ENCODE measurements at regions not wholly inside any gene's neighbourhood (a gene's known extent, or its start where the extent isn't known, plus 50 kb on each side); places are given as distances from the start of the nearest gene placed in this dataset.

DNA sequence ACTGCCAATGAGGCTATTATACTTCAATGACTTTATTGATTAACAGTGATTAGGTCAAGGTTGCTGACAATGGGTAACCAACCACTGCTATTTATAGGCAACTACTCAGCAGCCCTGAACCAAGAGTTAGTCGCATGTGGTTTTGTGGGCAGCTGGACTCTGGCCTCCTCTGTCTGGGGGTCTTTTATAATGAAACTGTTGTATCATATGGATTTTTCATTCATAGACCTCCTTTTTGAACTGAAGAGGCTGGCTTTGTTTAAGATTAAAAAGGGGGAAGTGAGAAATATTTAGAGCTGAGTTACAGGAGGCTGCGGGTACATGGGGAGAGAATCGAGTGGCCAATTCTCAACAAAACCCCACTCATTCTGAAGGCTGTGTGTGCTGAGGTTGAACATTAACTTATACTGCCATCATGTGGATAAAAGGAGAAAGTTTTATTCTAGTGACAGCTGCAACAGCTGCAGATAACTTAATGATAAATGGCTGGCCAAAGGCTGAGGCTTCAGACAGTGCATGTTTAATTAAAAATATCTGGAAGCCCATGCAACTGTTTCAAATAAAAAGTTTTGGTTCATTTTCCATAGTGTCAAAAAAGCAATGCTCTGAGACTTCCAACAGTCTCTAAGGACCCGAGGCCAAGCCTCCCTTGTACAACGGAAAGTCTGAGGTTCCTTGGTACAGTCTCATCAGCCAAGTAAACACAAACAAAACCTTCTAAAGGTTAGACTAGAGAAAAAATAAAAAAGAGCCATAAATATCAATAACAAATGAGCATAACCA lies 682.6 kb downstream of the KCNA4 start:
- no peak for DNase-seq
- intact Hi-C loops (cut with DNase I): no loop called here
- no peak for ATAC-seq (ENCODE audit: poor library complexity)

GRCh38 chr11:29331451-29332010 lies 685.3 kb downstream of the KCNA4 start:
- DNase-seq: no peak
- ATAC-seq (ENCODE audit: poor library complexity): no peak
- intact Hi-C loops (cut with DNase I): no loop called here

DNA sequence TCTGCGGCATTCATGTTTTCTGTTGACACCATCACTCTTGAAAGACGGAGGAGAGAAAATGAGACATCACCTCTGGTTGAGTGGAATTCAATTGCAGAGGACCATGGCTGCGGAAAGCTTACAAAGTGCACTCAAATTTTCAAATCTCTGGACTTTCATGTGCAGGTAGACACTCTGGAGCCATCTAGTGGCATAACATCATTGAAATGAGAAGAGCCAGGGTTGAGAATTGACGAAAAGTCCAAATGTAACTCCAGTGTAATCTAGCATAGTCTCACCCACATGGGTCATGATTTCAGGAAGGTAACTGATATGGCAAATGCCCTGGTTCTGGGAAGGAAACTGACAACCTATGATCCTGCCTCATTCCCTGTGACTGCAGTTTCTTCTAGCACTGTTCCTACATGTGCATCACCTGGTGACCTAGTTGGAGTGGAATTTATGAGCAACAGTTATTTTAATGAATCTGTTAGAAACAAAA lies 687.8 kb downstream of the KCNA4 start:
- intact Hi-C loops (cut with DNase I): no loop called here
- no peak for DNase-seq
- no peak for ATAC-seq (ENCODE audit: poor library complexity)

- ATAC-seq (ENCODE audit: poor library complexity) (no peak), DNase-seq (no peak)
- intact Hi-C loops (cut with DNase I): no loop called here
Measured at GRCh38 chr11:29327891-29328290, 688.9 kb downstream of the KCNA4 start.

DNA sequence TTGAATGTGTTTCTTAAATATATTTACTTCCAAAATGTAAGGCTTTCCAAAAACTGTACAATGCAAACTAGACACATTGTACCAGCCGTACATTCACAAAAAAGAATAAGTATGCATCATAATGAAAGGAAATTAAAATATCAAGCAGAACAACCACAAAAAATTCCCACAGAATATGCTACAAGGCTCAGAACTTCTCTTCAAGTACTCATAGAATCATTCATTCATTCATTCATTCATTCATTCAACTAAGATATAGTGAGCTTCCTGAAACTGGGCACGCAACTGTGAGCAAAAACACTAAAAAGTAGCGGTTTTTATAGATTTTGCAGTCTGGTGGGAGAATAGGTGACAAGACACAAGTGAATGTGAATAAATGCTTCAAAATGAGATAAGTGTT lies 690.1 kb downstream of the KCNA4 start:
- ATAC-seq (ENCODE audit: poor library complexity): no peak
- intact Hi-C loops (cut with DNase I): no loop called here
- no peak for DNase-seq

DNA sequence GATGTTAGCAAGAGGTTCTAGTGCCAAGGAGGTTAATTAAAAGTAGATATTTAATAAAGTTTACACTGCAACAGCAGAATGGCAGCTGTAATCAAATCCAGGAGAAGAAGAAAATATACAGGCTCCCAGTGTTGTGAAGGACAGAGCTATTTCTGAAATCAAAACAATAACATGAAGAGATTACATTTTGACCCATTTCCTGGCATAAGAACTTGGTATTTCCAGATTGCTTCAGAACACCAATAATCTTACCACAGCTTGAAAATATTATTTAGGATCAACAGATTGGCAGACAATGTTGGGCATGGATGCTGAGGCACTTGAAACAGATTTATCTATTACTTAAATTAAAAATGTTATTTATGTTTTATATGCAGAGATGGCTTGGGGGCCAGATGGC lies 692.5 kb downstream of the KCNA4 start:
- intact Hi-C loops (cut with DNase I): no loop called here
- no peak for DNase-seq
- no peak for ATAC-seq (ENCODE audit: poor library complexity)

DNA sequence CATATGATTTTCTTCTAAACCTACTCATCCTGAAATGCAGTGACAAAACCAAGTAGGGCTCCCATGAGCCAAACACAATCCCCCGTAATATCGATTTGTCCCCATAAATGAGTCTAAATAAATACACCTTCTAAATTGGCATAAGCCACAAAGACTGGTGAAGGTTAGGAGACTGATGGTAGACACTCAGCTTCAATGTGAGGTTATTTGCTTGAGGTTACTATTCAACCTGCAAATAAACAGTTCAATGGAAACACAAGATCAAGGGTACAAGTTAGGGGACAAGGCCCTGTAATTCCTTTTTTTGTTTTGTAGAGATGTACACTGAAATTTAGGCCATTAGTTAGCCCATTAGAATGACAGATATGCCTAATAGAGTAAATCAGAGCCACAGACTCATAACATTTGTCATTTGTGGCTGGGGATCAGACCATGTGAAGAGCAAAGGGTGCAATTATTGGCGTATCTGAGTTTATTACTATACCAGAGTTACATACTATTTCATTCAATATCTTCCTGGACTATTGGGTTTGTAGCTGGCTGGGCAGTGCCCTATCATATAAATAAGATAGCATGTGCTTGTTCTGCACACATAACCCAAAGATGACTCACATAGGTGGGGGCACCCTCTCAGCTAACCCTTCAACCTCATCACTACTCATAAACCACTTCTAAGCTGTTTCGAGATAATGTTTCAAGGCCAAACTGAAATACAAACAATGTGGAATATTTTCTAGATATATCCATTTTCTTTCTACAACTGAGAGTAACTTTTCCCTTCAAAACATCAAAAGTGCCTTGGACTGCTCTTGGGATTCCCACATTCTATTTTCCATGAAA lies 695.3 kb downstream of the KCNA4 start:
- intact Hi-C loops (cut with DNase I): no loop called here
- no peak for ATAC-seq (ENCODE audit: poor library complexity)
- no peak for DNase-seq

- no peak for DNase-seq
- ATAC-seq (ENCODE audit: poor library complexity): no peak
- intact Hi-C loops (cut with DNase I): no loop called here
Measured at GRCh38 chr11:29320196-29320595, 696.6 kb downstream of the KCNA4 start.

- intact Hi-C loops (cut with DNase I): no loop called here
- ATAC-seq (ENCODE audit: poor library complexity): no peak
- DNase-seq: no peak
Measured at GRCh38 chr11:29319210-29319609, 697.6 kb downstream of the KCNA4 start.

DNA sequence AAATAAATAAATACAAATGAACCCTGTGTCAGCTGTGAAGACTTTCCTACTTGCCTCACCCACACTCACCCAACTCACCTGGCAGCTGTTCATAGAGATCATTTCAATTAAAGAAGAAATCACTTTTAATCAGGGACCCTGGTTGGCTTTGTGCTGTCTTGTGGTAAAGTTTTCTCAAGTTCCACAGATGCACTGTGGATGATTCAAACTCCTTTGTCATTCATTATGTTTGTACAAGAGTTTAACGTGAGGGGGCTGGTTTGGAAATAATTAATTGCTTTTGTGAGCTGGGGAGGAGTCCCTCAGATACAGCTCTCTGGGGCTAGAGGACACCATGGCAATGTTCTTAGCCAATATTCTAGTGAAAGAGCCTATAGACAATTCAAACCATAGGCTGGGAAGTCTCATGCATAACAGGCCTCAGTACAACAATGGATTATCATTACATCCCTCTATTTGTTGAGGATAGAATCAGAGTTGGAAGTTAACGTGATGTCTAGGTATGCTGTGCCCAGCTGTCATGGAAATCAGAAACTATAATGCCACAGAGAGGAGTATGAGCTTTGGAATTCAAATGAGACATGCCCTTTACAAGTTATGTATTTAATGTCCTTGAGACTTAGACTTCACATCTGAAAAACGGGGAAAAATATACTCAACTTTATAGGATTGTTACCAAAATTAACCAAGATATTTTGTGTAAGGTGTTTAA lies 698.5 kb downstream of the KCNA4 start:
- intact Hi-C loops (cut with DNase I): no loop called here
- DNase-seq (no peak), ATAC-seq (ENCODE audit: poor library complexity) (no peak)

GRCh38 chr11:29317694-29318093 lies 699.1 kb downstream of the KCNA4 start:
- ATAC-seq (ENCODE audit: poor library complexity) (no peak), DNase-seq (no peak)
- intact Hi-C loops (cut with DNase I): no loop called here

- ATAC-seq (ENCODE audit: poor library complexity) (no peak), DNase-seq (no peak)
- intact Hi-C loops (cut with DNase I): no loop called here
Measured at GRCh38 chr11:29315275-29315674, 701.6 kb downstream of the KCNA4 start.

DNA sequence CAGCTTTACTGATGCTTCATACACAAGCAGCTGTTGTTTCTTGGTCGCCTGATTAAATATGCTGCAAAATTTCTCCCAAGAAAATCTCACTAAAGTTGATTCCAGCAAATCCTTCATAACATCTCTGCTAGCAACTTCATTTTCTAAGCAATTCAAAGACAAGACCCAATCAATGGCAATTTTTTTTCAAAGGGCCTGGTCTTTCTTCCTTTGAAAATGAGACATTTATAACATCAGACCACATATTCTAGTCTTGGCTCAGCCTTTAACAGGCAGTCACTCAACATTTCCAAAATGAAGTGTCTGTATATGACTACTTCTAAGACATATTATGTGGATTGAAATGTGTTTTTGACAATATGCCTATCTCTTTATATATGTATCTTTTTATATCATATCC lies 702.6 kb downstream of the KCNA4 start:
- no peak for DNase-seq
- no peak for ATAC-seq (ENCODE audit: poor library complexity)
- intact Hi-C loops (cut with DNase I): no loop called here

GRCh38 chr11:29312812-29313211 lies 704.0 kb downstream of the KCNA4 start:
- intact Hi-C loops (cut with DNase I): no loop called here
- ATAC-seq (ENCODE audit: poor library complexity) (no peak), DNase-seq (no peak)

DNA sequence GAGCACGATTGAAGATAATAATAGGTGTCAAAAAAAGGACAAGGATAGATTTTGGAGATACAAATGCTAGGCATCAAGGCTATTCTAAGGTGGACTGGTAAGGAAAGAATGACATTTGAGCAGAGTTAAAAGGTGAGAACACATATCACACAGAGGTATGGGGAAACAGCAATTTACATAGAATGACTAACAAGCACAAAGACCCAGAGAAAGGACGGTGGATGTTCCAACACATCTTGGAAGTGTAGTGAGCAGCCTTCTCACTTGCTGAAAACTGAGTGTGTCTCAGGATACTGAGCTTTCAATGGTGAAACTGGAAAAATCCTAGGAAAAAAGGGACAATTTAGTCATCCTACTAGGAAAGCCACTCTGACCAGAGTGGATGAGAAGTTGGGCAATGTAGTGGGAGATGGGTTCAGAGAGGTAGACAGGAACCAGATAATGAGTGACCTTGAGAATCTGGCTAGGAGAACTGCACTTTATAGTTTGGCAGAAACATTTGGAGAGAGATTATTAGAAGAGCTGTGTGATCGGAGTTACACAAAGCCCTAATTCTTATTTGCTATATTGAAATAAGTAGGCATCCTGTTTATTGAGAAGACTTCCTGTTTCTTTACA lies 706.0 kb downstream of the KCNA4 start:
- ATAC-seq (ENCODE audit: poor library complexity) (no peak), DNase-seq (no peak)
- intact Hi-C loops (cut with DNase I): no loop called here

GRCh38 chr11:29309992-29310391 lies 706.8 kb downstream of the KCNA4 start:
- ATAC-seq (ENCODE audit: poor library complexity) (no peak), DNase-seq (no peak)
- intact Hi-C loops (cut with DNase I): no loop called here

DNA sequence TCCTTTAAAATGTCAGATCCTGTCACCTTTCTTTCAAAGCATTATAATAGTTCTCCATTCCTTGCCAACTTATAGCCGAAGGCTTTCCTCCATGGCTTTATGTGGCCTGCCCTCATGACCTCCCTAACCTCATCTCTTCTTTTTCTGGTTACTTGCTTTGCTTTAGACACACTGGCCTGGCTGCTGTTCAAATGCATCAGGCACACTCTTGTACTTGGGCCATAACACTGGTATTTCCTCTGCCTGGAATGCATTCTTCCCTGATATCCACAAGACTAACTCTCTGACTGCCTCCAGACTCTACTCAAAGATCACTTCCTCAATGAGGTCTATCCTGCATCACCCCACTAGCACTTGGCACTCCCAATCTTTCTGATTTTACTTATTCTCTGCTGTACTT lies 710.3 kb downstream of the KCNA4 start:
- no peak for DNase-seq
- ATAC-seq (ENCODE audit: poor library complexity): no peak
- intact Hi-C loops (cut with DNase I): no loop called here

GRCh38 chr11:29305456-29306232 lies 711.2 kb downstream of the KCNA4 start:
- intact Hi-C loops (cut with DNase I): no loop called here
- no peak for DNase-seq
- ATAC-seq (ENCODE audit: poor library complexity): no peak
